Gastroesophageal sphincter (tissue), 3 donors: ENCODE measurements at regions not wholly inside any gene's neighbourhood (a gene's known extent, or its start where the extent isn't known, plus 50 kb on each side); places are given as distances from the start of the nearest gene placed in this dataset.

ENCODE experiments used
- CTCF ChIP-seq, 4 experiments: fragments of 200-600 bp in 2 of 4; fragments of 450-650 bp in 2 of 4; sonication (generic) in 1 of 4; IDR thresholded peaks; one replicate each; pipeline ENCODE4 v1.5.1; 2017 to 2019; ENCODE audit warnings: antibody characterized with exemption in 4 of 4, mild to moderate bottlenecking in 2 of 4, moderate library complexity in 2 of 4
- POLR2A ChIP-seq, 2 donors: fragments of 450-650 bp; IDR thresholded peaks; one replicate each; pipeline ENCODE4 v1.6.1; 2017; ENCODE audit warnings: antibody characterized with exemption in 2 of 2, mild to moderate bottlenecking in 2 of 2, moderate library complexity in 1 of 2
- POLR2AphosphoS5 ChIP-seq: sonication (generic); formaldehyde crosslinking; IDR thresholded peaks from one replicate; pipeline ENCODE4 v1.6.1; 2017; ENCODE audit warnings: antibody characterized with exemption

GRCh38 chr11:92657226-92657625, 312.2 kb upstream of the MTNR1B start:
- TF ChIP-seq POLR2AphosphoS5: no peak
- no peak for TF ChIP-seq CTCF (IDR thresholded peaks at IDR 0.05)
- no peak for TF ChIP-seq POLR2A (IDR thresholded peaks at IDR 0.05)
